GM12873 (cell line): ENCODE measurements at regions not wholly inside any gene's neighbourhood (a gene's known extent, or its start where the extent isn't known, plus 50 kb on each side); places are given as distances from the start of the nearest gene placed in this dataset.

ENCODE experiments used
- TF ChIP-seq, protein P1 (sequence below): IDR thresholded peaks from 2 replicates; pipeline ENCODE4 v1.5.1; 2012; ENCODE audit warnings: low read depth, mild to moderate bottlenecking, moderate library complexity, low read length, control low read depth; ENCODE audit not compliant: insufficient read depth; ENCODE audit errors: missing control alignments

GRCh38 chr5:56470007-56470406, 236.9 kb upstream of the ANKRD55 start:
- TF ChIP-seq, protein P1, sequence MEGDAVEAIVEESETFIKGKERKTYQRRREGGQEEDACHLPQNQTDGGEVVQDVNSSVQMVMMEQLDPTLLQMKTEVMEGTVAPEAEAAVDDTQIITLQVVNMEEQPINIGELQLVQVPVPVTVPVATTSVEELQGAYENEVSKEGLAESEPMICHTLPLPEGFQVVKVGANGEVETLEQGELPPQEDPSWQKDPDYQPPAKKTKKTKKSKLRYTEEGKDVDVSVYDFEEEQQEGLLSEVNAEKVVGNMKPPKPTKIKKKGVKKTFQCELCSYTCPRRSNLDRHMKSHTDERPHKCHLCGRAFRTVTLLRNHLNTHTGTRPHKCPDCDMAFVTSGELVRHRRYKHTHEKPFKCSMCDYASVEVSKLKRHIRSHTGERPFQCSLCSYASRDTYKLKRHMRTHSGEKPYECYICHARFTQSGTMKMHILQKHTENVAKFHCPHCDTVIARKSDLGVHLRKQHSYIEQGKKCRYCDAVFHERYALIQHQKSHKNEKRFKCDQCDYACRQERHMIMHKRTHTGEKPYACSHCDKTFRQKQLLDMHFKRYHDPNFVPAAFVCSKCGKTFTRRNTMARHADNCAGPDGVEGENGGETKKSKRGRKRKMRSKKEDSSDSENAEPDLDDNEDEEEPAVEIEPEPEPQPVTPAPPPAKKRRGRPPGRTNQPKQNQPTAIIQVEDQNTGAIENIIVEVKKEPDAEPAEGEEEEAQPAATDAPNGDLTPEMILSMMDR = no peak

- TF ChIP-seq, protein P1 = no peak
Observed at GRCh38 chr5:56468277-56468676, 235.1 kb upstream of the ANKRD55 start.

DNA sequence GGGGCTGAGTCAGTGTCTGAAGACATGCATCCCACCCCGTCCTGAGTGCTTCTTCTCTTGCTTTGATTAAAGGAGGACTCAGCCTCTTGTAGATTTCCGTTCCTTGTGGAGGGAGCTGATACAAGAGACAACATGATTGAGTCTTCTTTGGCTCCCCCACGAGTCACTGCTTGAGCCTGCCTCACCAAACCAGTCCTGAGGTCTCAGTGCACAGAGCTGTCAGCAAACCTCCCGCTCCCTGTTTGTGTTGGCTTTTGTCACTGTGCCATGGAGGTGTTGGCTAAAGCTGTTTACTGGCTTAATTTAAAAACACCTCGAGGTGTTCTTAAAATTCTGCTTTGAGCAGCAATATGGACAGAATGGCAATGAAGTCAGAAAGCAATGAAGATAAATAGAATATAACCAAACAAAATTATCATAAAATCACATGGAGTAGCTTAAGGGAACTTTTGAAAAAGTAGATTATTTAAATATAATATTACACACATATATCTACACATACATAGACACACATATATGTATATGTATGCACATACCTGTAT, 234.1 kb upstream of the ANKRD55 start:
- TF ChIP-seq, protein P1 = no peak

DNA sequence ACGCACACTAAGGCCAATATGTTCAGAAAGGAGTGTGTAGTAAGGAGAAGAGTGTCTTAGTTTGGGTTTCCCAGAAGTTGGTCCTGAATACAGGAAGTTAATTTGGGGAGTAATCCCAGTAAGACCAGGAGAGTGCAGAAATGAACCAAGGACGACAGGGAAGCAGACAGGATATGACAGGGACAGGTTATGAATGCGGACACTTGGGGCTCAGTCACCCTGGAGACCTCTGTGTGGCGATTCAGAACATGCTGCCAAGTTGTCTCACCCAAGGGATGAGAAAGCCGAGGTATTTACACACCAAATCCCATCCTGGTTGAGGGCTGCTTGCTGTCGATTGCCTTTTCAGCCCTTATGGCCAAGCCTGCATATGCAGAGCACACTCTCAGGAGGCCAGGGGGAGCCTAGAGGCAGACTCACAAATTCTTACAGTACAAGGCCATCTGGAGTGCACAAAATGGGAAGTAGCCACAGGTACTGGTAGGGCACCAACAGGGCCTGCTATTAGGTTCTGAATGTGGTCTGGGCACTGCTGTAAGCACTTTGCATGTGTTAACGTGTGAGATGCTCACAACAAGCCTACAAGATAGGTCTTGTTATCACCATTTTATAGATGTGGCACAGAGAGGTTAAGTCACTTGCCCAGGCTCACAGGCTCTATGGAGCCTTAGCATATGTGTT, 233.1 kb upstream of the ANKRD55 start:
- TF ChIP-seq, protein P1 = no peak

DNA sequence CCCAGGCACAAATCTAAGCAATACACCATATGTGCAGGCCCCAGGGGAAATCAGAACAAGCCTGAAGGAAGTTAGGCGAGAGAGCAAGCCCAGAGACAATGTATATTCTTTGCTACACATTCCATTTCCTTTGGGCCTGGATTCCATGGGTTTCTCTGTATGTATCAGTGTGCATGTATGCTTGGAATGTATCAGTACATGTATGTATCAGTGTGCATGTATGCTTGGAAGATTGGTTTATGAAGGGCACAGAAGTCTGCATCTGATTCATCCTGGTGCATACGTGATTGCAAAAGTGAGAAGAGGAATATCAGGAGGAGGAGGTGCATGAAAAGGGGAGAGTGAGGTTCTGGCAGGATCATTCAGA, 232.6 kb upstream of the ANKRD55 start:
- TF ChIP-seq, protein P1 = no peak

DNA sequence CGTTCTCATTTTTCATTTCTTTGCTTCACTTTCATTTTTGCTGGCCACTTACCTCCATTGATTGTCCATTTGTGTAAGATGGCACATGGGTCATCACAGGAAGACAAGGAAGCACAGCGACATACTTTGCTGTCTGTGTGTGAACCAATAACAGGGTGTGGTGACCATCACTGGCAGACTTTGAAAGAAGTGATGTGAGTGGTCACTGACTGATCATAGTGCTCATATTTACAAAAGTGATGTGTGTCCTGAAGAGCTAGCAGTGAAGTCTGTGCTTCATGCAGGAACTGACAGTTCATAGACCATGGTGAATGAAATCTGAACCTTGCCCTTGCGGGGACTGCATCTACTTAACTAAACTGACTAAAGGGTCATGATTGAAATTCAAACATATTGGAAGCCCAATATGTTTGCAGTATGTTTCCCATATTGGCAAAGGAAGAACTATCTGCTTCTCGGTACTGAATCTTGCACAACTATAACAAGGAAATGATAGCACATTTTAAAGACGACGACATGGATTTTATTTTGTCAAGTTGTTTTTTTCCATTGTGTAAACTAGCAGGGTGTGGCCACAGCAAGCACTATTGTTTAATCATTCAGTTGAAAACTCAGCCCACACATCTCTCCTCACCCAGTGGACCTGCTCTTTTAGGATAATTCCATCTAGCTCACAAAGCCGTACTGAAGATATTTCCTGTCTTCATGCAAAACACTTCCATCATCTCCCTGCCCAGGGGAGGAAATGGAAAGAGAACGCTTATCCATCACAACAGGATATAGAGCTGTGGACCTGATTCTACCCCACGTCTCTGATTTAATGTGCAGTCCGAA, 232.0 kb upstream of the ANKRD55 start:
- TF ChIP-seq, protein P1 = no peak

DNA sequence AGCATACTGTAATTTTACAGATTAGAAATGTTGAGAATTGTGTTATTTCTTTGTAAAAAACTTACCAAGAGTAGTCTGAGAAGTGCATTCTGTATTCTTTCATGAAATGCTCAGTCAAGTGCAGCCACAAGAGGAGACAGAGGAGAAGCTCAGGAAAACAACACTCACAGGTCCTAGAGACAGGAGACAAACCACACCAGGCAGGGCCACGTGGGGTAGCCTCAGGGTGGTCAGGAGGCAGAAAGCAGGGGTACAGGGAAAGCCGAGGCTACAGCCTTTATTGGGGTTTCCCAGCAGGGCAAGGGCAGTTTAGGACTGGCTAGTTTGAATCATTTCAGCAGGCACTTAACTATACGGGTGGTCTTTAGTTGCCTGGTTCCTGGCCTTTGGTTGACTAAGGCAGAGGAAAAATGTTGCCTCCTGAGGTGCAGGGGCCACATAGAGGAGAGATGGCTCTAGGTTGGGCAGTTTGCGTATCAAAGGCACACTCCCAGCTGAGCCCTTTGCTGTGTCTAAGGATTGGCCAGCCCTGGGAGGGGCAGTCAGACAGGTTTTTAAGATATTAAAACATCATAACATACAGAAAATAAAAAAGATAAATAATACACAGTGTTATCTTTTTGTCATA, 230.9 kb upstream of the ANKRD55 start:
- TF ChIP-seq, protein P1 = no peak
